Gastrocnemius medialis (tissue), 4 donors: ENCODE measurements at regions not wholly inside any gene's neighbourhood (a gene's known extent, or its start where the extent isn't known, plus 50 kb on each side); places are given as distances from the start of the nearest gene placed in this dataset.

Source experiments
- POLR2A ChIP-seq, 2 donors: fragments of 450-650 bp; IDR thresholded peaks; one replicate each; pipeline ENCODE4 v1.6.1; 2017; ENCODE audit warnings: antibody characterized with exemption in 2 of 2, mild to moderate bottlenecking in 2 of 2, moderate library complexity in 2 of 2
- TF ChIP-seq, protein P1 (sequence below), 5 experiments: fragments of 450-650 bp in 3 of 5; fragments of 200-600 bp in 2 of 5; sonication (generic) in 2 of 5; IDR thresholded peaks in 4 of 5; conservative IDR thresholded peaks in 1 of 5; 1 replicate in 4 of 5; 2 replicates in 1 of 5; pipeline ENCODE4 v1.5.1; 2016 to 2019; ENCODE audit warnings: antibody characterized with exemption in 5 of 5, mild to moderate bottlenecking in 3 of 5, moderate library complexity in 3 of 5

GRCh38 chr14:28163233-28163632 is 603.4 kb upstream of the FOXG1 start:
- no peak for TF ChIP-seq POLR2A (IDR thresholded peaks at IDR 0.05)
- TF ChIP-seq, protein P1, sequence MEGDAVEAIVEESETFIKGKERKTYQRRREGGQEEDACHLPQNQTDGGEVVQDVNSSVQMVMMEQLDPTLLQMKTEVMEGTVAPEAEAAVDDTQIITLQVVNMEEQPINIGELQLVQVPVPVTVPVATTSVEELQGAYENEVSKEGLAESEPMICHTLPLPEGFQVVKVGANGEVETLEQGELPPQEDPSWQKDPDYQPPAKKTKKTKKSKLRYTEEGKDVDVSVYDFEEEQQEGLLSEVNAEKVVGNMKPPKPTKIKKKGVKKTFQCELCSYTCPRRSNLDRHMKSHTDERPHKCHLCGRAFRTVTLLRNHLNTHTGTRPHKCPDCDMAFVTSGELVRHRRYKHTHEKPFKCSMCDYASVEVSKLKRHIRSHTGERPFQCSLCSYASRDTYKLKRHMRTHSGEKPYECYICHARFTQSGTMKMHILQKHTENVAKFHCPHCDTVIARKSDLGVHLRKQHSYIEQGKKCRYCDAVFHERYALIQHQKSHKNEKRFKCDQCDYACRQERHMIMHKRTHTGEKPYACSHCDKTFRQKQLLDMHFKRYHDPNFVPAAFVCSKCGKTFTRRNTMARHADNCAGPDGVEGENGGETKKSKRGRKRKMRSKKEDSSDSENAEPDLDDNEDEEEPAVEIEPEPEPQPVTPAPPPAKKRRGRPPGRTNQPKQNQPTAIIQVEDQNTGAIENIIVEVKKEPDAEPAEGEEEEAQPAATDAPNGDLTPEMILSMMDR (IDR thresholded peaks at IDR 0.05 in 4 of 5, conservative IDR thresholded peaks at IDR 0.05 in 1 of 5) = no peak
